ENCODE measurements at regions not wholly inside any gene's neighbourhood (a gene's known extent, or its start where the extent isn't known, plus 50 kb on each side); places are given as distances from the start of the nearest gene placed in this dataset.

GRCh38 chr14:101025131-101025530 lies 121.6 kb upstream of the RTL1 start:
- POLR2A ChIA-PET, result no interaction called here
- no peak overlapping the region for H3K27ac ChIP-seq (ENCODE audit: insufficient read depth, low read depth, low read length)
- CTCF ChIA-PET, result no interaction called here
- H3K9ac ChIP-seq (replicated peaks; ENCODE audit: extremely low read depth, insufficient read depth, low read length), result no peak overlapping the region
- no peak overlapping the region for H2AFZ ChIP-seq (ENCODE audit: low read depth, low read length)
- no peaks in the 10 kb centered on the region for H3K79me2 ChIP-seq (ENCODE audit: control insufficient read depth, insufficient read depth, low read length)
- DNase-seq (ENCODE audit: low read depth, low spot score) (no peak), FAIRE-seq (no peak)
- no peak overlapping the region for H3K4me2 ChIP-seq (ENCODE audit: insufficient read depth, low read length)
- H3K4me1 ChIP-seq (ENCODE audit: control insufficient read depth, extremely low read depth, insufficient read depth, low read length), result no peaks in the 10 kb centered on the region
- no peaks in the 10 kb centered on the region for H4K20me1 ChIP-seq (replicated peaks; ENCODE audit: control insufficient read depth, extremely low read depth, insufficient read depth, low read length)
- no peak overlapping the region for H3K4me3 ChIP-seq (replicated peaks in 1 of 3; ENCODE audit: insufficient read depth in 1 of 3, low read depth in 1 of 3, low read length in 3 of 3)
- BruUV-seq (replicated peaks), result no TSS peak
- dilution Hi-C loops (cut with MboI; ENCODE audit: extremely low pct_ligation_motif_present, low sequenced_read_pairs), result no loop called here
- H3K27me3 ChIP-seq (ENCODE audit: control insufficient read depth in 2 of 2, insufficient read depth in 2 of 2, low read length in 2 of 2), result no peaks in the 10 kb centered on the region
- TF ChIP-seq MYC (IDR thresholded peaks at IDR 0.05; ENCODE audit: low read depth, low read length) (no peak), MAX (IDR thresholded peaks at IDR 0.05; ENCODE audit: insufficient read depth, insufficient read length) (no peak)
- intact Hi-C loops (cut with micrococcal nuclease), result no loop called here
- no peaks in the 10 kb centered on the region for H3K9me3 ChIP-seq (replicated peaks; ENCODE audit: control insufficient read depth, insufficient read depth, low read length)
- H3K36me3 ChIP-seq (ENCODE audit: control insufficient read depth in 2 of 2, extremely low read depth in 1 of 2, insufficient read depth in 2 of 2, low read length in 2 of 2), result peaks cover 5 to 23% of the 10 kb centered on the region in 2 experiments
- no peaks in the 10 kb centered on the region for H3K9me1 ChIP-seq (replicated peaks; ENCODE audit: control insufficient read depth, extremely low read depth, insufficient read depth, low read length)

- no peak overlapping the region for H3K4me3 ChIP-seq (replicated peaks in 1 of 3; ENCODE audit: insufficient read depth in 1 of 3, low read depth in 1 of 3, low read length in 3 of 3)
- ChIA-PET CTCF (no interaction called here), POLR2A (no interaction called here)
- no peak overlapping the region for H3K4me2 ChIP-seq (ENCODE audit: insufficient read depth, low read length)
- no peaks in the 10 kb centered on the region for H3K9me1 ChIP-seq (replicated peaks; ENCODE audit: control insufficient read depth, extremely low read depth, insufficient read depth, low read length)
- no peak overlapping the region for H3K27ac ChIP-seq (ENCODE audit: insufficient read depth, low read depth, low read length)
- peaks cover 5 to 26% of the 10 kb centered on the region in 2 experiments for H3K36me3 ChIP-seq (ENCODE audit: control insufficient read depth in 2 of 2, extremely low read depth in 1 of 2, insufficient read depth in 2 of 2, low read length in 2 of 2)
- BruUV-seq (replicated peaks), result no TSS peak
- DNase-seq (ENCODE audit: low read depth, low spot score) (no peak), FAIRE-seq (no peak)
- TF ChIP-seq POLR2A (IDR thresholded peaks at IDR 0.05; ENCODE audit: low read depth, low read length) (no peak), GATA2 (IDR thresholded peaks at IDR 0.05; ENCODE audit: insufficient read depth, insufficient read length, low read depth, low read length) (no peak), FOS (IDR thresholded peaks at IDR 0.05; ENCODE audit: borderline replicate concordance, insufficient read depth, low read length) (no peak), MYC (IDR thresholded peaks at IDR 0.05; ENCODE audit: low read depth, low read length) (no peak), JUN (IDR thresholded peaks at IDR 0.05; ENCODE audit: borderline replicate concordance, insufficient read depth, insufficient read length, low read depth) (no peak), POLR2AphosphoS5 (IDR thresholded peaks at IDR 0.05; ENCODE audit: insufficient read depth, low read depth, low read length) (no peak), CTCF (IDR thresholded peaks at IDR 0.05; ENCODE audit: extremely low read depth in 1 of 2, insufficient read depth in 1 of 2, low read depth in 1 of 2, low read length in 2 of 2) (no peak), EZH2 (IDR thresholded peaks at IDR 0.05; ENCODE audit: borderline replicate concordance, low read depth, low read length, severe bottlenecking) (no peak), MAX (IDR thresholded peaks at IDR 0.05; ENCODE audit: insufficient read depth, insufficient read length) (no peak)
- no peaks in the 10 kb centered on the region for H3K9me3 ChIP-seq (replicated peaks; ENCODE audit: control insufficient read depth, insufficient read depth, low read length)
- H4K20me1 ChIP-seq (replicated peaks; ENCODE audit: control insufficient read depth, extremely low read depth, insufficient read depth, low read length), result no peaks in the 10 kb centered on the region
- no peaks in the 10 kb centered on the region for H3K27me3 ChIP-seq (ENCODE audit: control insufficient read depth in 2 of 2, insufficient read depth in 2 of 2, low read length in 2 of 2)
- H3K79me2 ChIP-seq (ENCODE audit: control insufficient read depth, insufficient read depth, low read length), result no peaks in the 10 kb centered on the region
- H3K9ac ChIP-seq (replicated peaks; ENCODE audit: extremely low read depth, insufficient read depth, low read length), result no peak overlapping the region
- intact Hi-C loops (cut with micrococcal nuclease) (no loop called here), dilution Hi-C loops (cut with MboI; ENCODE audit: extremely low pct_ligation_motif_present, low sequenced_read_pairs) (no loop called here)
- H2AFZ ChIP-seq (ENCODE audit: low read depth, low read length), result no peak overlapping the region
- H3K4me1 ChIP-seq (ENCODE audit: control insufficient read depth, extremely low read depth, insufficient read depth, low read length), result no peaks in the 10 kb centered on the region
These were observed 122.2 kb upstream of the RTL1 start for GRCh38 chr14:101025696-101026095.

All from endothelial cell of umbilical vein (primary cell).